ENCODE measurements at regions not wholly inside any gene's neighbourhood (a gene's known extent, or its start where the extent isn't known, plus 50 kb on each side); places are given as distances from the start of the nearest gene placed in this dataset.

GRCh38 chr5:162372256-162372655 lies 304.7 kb downstream of the GABRG2 start:
- no peak for DNase-seq
- ChIA-PET POLR2A (no interaction called here), CTCF (interaction anchor here (0.6 to 0.7 kb wide), 2 partner anchors 1330 to 1748 kb away, joined by 3 to 4 read pairs; no protein-coding TSS in a partner anchor)
- Histone ChIP-seq H3K27ac (ENCODE audit: low read depth in 2 of 2, low read length in 1 of 2) (no peak overlapping the region), H3K36me3 (replicated peaks in 1 of 2; ENCODE audit: control insufficient read depth in 1 of 2, insufficient read depth in 2 of 2, low read length in 1 of 2) (no peaks in the 10 kb centered on the region), H3K9me2 (no peaks in the 10 kb centered on the region), H3K4me2 (no peak overlapping the region), H3K4me3 (ENCODE audit: low read depth in 2 of 2, low read length in 1 of 2) (no peak overlapping the region), H3K79me2 (ENCODE audit: insufficient read depth) (no peaks in the 10 kb centered on the region), H3K27me3 (ENCODE audit: insufficient read depth) (no peaks in the 10 kb centered on the region), H3F3A (replicated peaks; ENCODE audit: insufficient read depth) (no peaks in the 10 kb centered on the region), H4K20me1 (ENCODE audit: insufficient read depth) (no peaks in the 10 kb centered on the region), H2AFZ (ENCODE audit: low read depth) (no peak overlapping the region), H3K4me1 (ENCODE audit: control insufficient read depth in 1 of 2, insufficient read depth in 2 of 2, low read depth in 1 of 2, low read length in 1 of 2) (no peaks in the 10 kb centered on the region), H3K9me3 (no peaks in the 10 kb centered on the region), H3K9ac (no peak overlapping the region)
- no peak for TF ChIP-seq TCF12 (IDR thresholded peaks at IDR 0.05)
- no peak for TF ChIP-seq FOXJ3 (CRISPR knock-in tag; IDR thresholded peaks at IDR 0.05)
- TF ChIP-seq, protein P1, sequence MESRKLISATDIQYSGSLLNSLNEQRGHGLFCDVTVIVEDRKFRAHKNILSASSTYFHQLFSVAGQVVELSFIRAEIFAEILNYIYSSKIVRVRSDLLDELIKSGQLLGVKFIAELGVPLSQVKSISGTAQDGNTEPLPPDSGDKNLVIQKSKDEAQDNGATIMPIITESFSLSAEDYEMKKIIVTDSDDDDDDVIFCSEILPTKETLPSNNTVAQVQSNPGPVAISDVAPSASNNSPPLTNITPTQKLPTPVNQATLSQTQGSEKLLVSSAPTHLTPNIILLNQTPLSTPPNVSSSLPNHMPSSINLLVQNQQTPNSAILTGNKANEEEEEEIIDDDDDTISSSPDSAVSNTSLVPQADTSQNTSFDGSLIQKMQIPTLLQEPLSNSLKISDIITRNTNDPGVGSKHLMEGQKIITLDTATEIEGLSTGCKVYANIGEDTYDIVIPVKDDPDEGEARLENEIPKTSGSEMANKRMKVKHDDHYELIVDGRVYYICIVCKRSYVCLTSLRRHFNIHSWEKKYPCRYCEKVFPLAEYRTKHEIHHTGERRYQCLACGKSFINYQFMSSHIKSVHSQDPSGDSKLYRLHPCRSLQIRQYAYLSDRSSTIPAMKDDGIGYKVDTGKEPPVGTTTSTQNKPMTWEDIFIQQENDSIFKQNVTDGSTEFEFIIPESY (IDR thresholded peaks at IDR 0.05; ENCODE audit: borderline replicate concordance, low read depth) = no peak
- no peak for TF ChIP-seq FOXM1 (IDR thresholded peaks at IDR 0.05; ENCODE audit: low read depth)
- TF ChIP-seq TEAD4 (IDR thresholded peaks at IDR 0.05; ENCODE audit: borderline replicate concordance, insufficient read depth) = no peak
- TF ChIP-seq TAF1 (IDR thresholded peaks at IDR 0.05; ENCODE audit: borderline replicate concordance, low read depth, low read length) = no peak
- TF ChIP-seq RAD21 (IDR thresholded peaks at IDR 0.05; ENCODE audit: low read length) = no peak
- TF ChIP-seq ELF1 (IDR thresholded peaks at IDR 0.05) = no peak
- WGBS (ENCODE audit: low lambda C conversion rate) = 9% methylated on average over 3 of the region's 3 CpGs

DNA sequence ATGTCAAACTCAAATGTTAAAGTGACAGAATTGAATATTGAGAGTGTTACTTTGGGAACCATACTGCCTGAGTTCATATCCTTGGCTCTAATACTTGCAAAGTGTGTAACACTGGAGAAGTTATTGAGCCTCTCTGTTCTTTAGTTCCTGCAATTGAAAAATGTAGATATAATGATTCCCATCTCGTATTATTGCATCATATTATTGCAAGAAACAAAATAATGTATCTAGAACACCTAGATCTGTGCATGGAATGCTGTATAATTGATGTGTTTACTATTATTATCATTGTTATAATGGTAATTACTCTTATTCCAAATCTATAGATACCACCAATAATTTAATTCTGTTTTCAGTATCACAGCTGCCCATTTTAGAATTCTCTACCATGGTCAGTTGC lies 310.3 kb downstream of the GABRG2 start:
- no peak overlapping the region for H3K9ac ChIP-seq
- H3K36me3 ChIP-seq (replicated peaks in 1 of 2; ENCODE audit: control insufficient read depth in 1 of 2, insufficient read depth in 2 of 2, low read length in 1 of 2) = no peaks in the 10 kb centered on the region
- ChIA-PET POLR2A (no interaction called here), CTCF (no interaction called here)
- H4K20me1 ChIP-seq (ENCODE audit: insufficient read depth) = no peaks in the 10 kb centered on the region
- no peaks in the 10 kb centered on the region for H3K27me3 ChIP-seq (ENCODE audit: insufficient read depth)
- H3K9me2 ChIP-seq = no peaks in the 10 kb centered on the region
- H3K9me3 ChIP-seq = no peaks in the 10 kb centered on the region
- DNase-seq = no peak
- H3K27ac ChIP-seq (ENCODE audit: low read depth in 2 of 2, low read length in 1 of 2) = no peak overlapping the region
- H3F3A ChIP-seq (replicated peaks; ENCODE audit: insufficient read depth) = no peaks in the 10 kb centered on the region
- no peak overlapping the region for H3K4me3 ChIP-seq (ENCODE audit: low read depth in 2 of 2, low read length in 1 of 2)
- H3K79me2 ChIP-seq (ENCODE audit: insufficient read depth) = no peaks in the 10 kb centered on the region
- TF ChIP-seq EZH2phosphoT487 (IDR thresholded peaks at IDR 0.05; ENCODE audit: borderline replicate concordance, low read depth) (no peak), FOXM1 (IDR thresholded peaks at IDR 0.05; ENCODE audit: low read depth) (no peak), GABPA (IDR thresholded peaks at IDR 0.05; ENCODE audit: low read depth) (no peak), GATA2 (CRISPR knock-in tag; IDR thresholded peaks at IDR 0.05) (no peak), TEAD4 (IDR thresholded peaks at IDR 0.05; ENCODE audit: borderline replicate concordance, insufficient read depth) (no peak), TAF1 (IDR thresholded peaks at IDR 0.05; ENCODE audit: borderline replicate concordance, low read depth, low read length) (no peak), RFX5 (IDR thresholded peaks at IDR 0.05; ENCODE audit: low read length) (no peak), EP300 (IDR thresholded peaks at IDR 0.05; ENCODE audit: borderline replicate concordance in 1 of 2, low read depth in 1 of 2, low read length in 1 of 2) (no peak), POLR2AphosphoS5 (IDR thresholded peaks at IDR 0.05; ENCODE audit: low read depth, low read length) (no peak), RCOR1 (IDR thresholded peaks at IDR 0.05; ENCODE audit: low read length) (no peak), REST (IDR thresholded peaks at IDR 0.05; ENCODE audit: low read depth, low read length) (no peak)
- TF ChIP-seq, protein P2, sequence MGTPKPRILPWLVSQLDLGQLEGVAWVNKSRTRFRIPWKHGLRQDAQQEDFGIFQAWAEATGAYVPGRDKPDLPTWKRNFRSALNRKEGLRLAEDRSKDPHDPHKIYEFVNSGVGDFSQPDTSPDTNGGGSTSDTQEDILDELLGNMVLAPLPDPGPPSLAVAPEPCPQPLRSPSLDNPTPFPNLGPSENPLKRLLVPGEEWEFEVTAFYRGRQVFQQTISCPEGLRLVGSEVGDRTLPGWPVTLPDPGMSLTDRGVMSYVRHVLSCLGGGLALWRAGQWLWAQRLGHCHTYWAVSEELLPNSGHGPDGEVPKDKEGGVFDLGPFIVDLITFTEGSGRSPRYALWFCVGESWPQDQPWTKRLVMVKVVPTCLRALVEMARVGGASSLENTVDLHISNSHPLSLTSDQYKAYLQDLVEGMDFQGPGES (IDR thresholded peaks at IDR 0.05; ENCODE audit: low read depth, low read length) = no peak
- TF ChIP-seq, protein P1 (IDR thresholded peaks at IDR 0.05; ENCODE audit: borderline replicate concordance, low read depth) = no peak
- TF ChIP-seq, protein P3, sequence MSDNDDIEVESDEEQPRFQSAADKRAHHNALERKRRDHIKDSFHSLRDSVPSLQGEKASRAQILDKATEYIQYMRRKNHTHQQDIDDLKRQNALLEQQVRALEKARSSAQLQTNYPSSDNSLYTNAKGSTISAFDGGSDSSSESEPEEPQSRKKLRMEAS (IDR thresholded peaks at IDR 0.05; ENCODE audit: low read depth) = no peak
- no peak overlapping the region for H2AFZ ChIP-seq (ENCODE audit: low read depth)
- 0% methylated on average over 1 of the region's 1 CpG for WGBS (ENCODE audit: low lambda C conversion rate)
- no peaks in the 10 kb centered on the region for H3K4me1 ChIP-seq (ENCODE audit: control insufficient read depth in 1 of 2, insufficient read depth in 2 of 2, low read depth in 1 of 2, low read length in 1 of 2)
- no peak overlapping the region for H3K4me2 ChIP-seq

Measured in SK-N-SH (cell line).